ENCODE measurements at regions not wholly inside any gene's neighbourhood (a gene's known extent, or its start where the extent isn't known, plus 50 kb on each side); places are given as distances from the start of the nearest gene placed in this dataset.

GRCh38 chr17:36885153-36885735 lies 52.0 kb upstream of the LHX1 start:
- 28 to 31% methylated on average over 19 of the region's 19 CpGs for WGBS, 2 donors
- no peak for ATAC-seq
- H3K4me1 ChIP-seq: peaks cover 0 to 6% (median 0%) of the 10 kb centered on the region in 9 donors
- DNase-seq: no peak
- H3K27me3 ChIP-seq: peaks cover 7 to 94% (median 77%) of the 10 kb centered on the region in 7 donors
- no peak overlapping the region for H3K27ac ChIP-seq
- H3K4me3 ChIP-seq: no peak overlapping the region
- TF ChIP-seq CTCF (IDR thresholded peaks at IDR 0.05): no peak
- intact Hi-C loops (cut with DNase I): no loop called here
- peaks cover 0 to 15% (median 7%) of the 10 kb centered on the region in 11 donors for H3K9me3 ChIP-seq
- no peaks in the 10 kb centered on the region for H3K36me3 ChIP-seq

GRCh38 chr17:36885771-36886377 lies 51.4 kb upstream of the LHX1 start:
- Histone ChIP-seq H3K36me3 (no peaks in the 10 kb centered on the region), H3K4me1 (peaks cover 0 to 6% (median 0%) of the 10 kb centered on the region in 9 donors), H3K9me3 (peaks cover 0 to 13% (median 6%) of the 10 kb centered on the region in 11 donors), H3K27ac (no peak overlapping the region), H3K4me3 (no peak overlapping the region), H3K27me3 (peaks cover 7 to 94% (median 77%) of the 10 kb centered on the region in 7 donors)
- ATAC-seq: no peak
- intact Hi-C loops (cut with DNase I): no loop called here
- TF ChIP-seq CTCF (IDR thresholded peaks at IDR 0.05): no peak
- 79 to 84% methylated on average over 21 of the region's 21 CpGs for WGBS, 2 donors
- DNase-seq: no peak
